Esophagus (tissue), 2 donors: ENCODE measurements at regions not wholly inside any gene's neighbourhood (a gene's known extent, or its start where the extent isn't known, plus 50 kb on each side); places are given as distances from the start of the nearest gene placed in this dataset.

Experiments used
- H3K27ac ChIP-seq, 2 donors: one replicate each; pipeline ENCODE4 v1.5.1; 2013; ENCODE audit warnings: low read depth in 2 of 2, mild to moderate bottlenecking in 2 of 2, inconsistent platforms in 1 of 2, low read length in 1 of 2, moderate library complexity in 1 of 2
- H3K27me3 ChIP-seq, 2 donors: one replicate each; pipeline ENCODE4 v1.6.1; 2013; ENCODE audit warnings: low read length in 2 of 2, control low read depth in 1 of 2, mild to moderate bottlenecking in 1 of 2; ENCODE audit not compliant: insufficient read depth in 2 of 2, control insufficient read depth in 1 of 2
- H3K36me3 ChIP-seq, 2 donors: one replicate each; pipeline ENCODE4 v1.6.1; 2013; ENCODE audit warnings: low read length in 1 of 2; ENCODE audit not compliant: control insufficient read depth in 2 of 2, insufficient read depth in 2 of 2
- H3K4me1 ChIP-seq, 2 donors: one replicate each; pipeline ENCODE4 v1.6.1; 2013; ENCODE audit warnings: low read length in 1 of 2; ENCODE audit not compliant: control insufficient read depth in 2 of 2, insufficient read depth in 2 of 2
- H3K4me3 ChIP-seq, 2 donors: one replicate each; pipeline ENCODE4 v1.5.1; 2013; ENCODE audit warnings: low read length in 2 of 2, mild to moderate bottlenecking in 2 of 2, low read depth in 1 of 2, moderate library complexity in 1 of 2
- H3K9me3 ChIP-seq, 2 donors: one replicate each; pipeline ENCODE4 v1.6.1; 2013; ENCODE audit warnings: mild to moderate bottlenecking in 2 of 2, low read depth in 1 of 2, low read length in 1 of 2, moderate library complexity in 1 of 2; ENCODE audit not compliant: control insufficient read depth in 2 of 2, insufficient read depth in 1 of 2
- WGBS, 2 donors: extraction: QIAGEN DNeasy Blood & Tissue Kit; methylation state at CpG; one replicate each; pipeline ENCODE4 v1.1.7; 2013; 5-methylcytosine and 5-hydroxymethylcytosine counted together
- donor health status: healthy with polysubstance abuse.
- donor health status: Bipolar disorder and iron deficiency.

GRCh38 chr12:24139035-24139434, 189.6 kb upstream of the SOX5 start:
- WGBS, 2 donors = 87 to 90% methylated on average over 9 of the region's 9 CpGs
- H3K27ac ChIP-seq = no peak overlapping the region

GRCh38 chr12:24138041-24138440, 188.6 kb upstream of the SOX5 start:
- H3K36me3 ChIP-seq = no peaks in the 10 kb centered on the region
- H3K27me3 ChIP-seq = no peaks in the 10 kb centered on the region
- no peaks in the 10 kb centered on the region for H3K4me1 ChIP-seq
- H3K4me3 ChIP-seq = no peak overlapping the region
- 75 to 76% methylated on average over 6 of the region's 6 CpGs for WGBS, 2 donors
- H3K9me3 ChIP-seq = no peaks in the 10 kb centered on the region
- no peak overlapping the region for H3K27ac ChIP-seq

More at GRCh38 chr12:24139035-24139434, 189.6 kb upstream of the SOX5 start:
- Histone ChIP-seq H3K4me3 (no peak overlapping the region), H3K36me3 (no peaks in the 10 kb centered on the region), H3K4me1 (no peaks in the 10 kb centered on the region), H3K9me3 (no peaks in the 10 kb centered on the region), H3K27me3 (no peaks in the 10 kb centered on the region)

GRCh38 chr12:24135158-24135850, 185.8 kb upstream of the SOX5 start:
- no peak overlapping the region for H3K4me3 ChIP-seq
- H3K9me3 ChIP-seq = no peaks in the 10 kb centered on the region
- no peaks in the 10 kb centered on the region for H3K27me3 ChIP-seq
- H3K36me3 ChIP-seq = no peaks in the 10 kb centered on the region
- no peak overlapping the region for H3K27ac ChIP-seq
- H3K4me1 ChIP-seq = no peaks in the 10 kb centered on the region
- 54 to 66% methylated on average over 5 of the region's 5 CpGs for WGBS, 2 donors

- Histone ChIP-seq H3K4me1 (no peaks in the 10 kb centered on the region), H3K27me3 (no peaks in the 10 kb centered on the region), H3K27ac (no peak overlapping the region), H3K36me3 (no peaks in the 10 kb centered on the region), H3K9me3 (no peaks in the 10 kb centered on the region), H3K4me3 (no peak overlapping the region)
Measured at GRCh38 chr12:24134092-24134491, 184.6 kb upstream of the SOX5 start.

- 58 to 87% methylated on average over 4 of the region's 4 CpGs for WGBS, 2 donors
- H3K4me3 ChIP-seq = no peak overlapping the region
- H3K27me3 ChIP-seq = no peaks in the 10 kb centered on the region
- no peaks in the 10 kb centered on the region for H3K9me3 ChIP-seq
- H3K4me1 ChIP-seq = no peaks in the 10 kb centered on the region
- H3K27ac ChIP-seq = no peak overlapping the region
- no peaks in the 10 kb centered on the region for H3K36me3 ChIP-seq
Measured at GRCh38 chr12:24133384-24133783, 183.9 kb upstream of the SOX5 start.

- no peaks in the 10 kb centered on the region for H3K36me3 ChIP-seq
- no peaks in the 10 kb centered on the region for H3K9me3 ChIP-seq
- no peaks in the 10 kb centered on the region for H3K4me1 ChIP-seq
- no peak overlapping the region for H3K27ac ChIP-seq
- H3K4me3 ChIP-seq = no peak overlapping the region
- WGBS, 2 donors = 90 to 92% methylated on average over 9 of the region's 9 CpGs
- H3K27me3 ChIP-seq = no peaks in the 10 kb centered on the region
Measured at GRCh38 chr12:24127919-24128721, 178.7 kb upstream of the SOX5 start.

GRCh38 chr12:24125280-24125679, 175.8 kb upstream of the SOX5 start:
- H3K4me3 ChIP-seq = no peak overlapping the region
- WGBS, 2 donors = 88 to 92% methylated on average over 4 of the region's 4 CpGs
- H3K9me3 ChIP-seq = no peaks in the 10 kb centered on the region
- H3K4me1 ChIP-seq = no peaks in the 10 kb centered on the region
- H3K27me3 ChIP-seq = no peaks in the 10 kb centered on the region
- no peaks in the 10 kb centered on the region for H3K36me3 ChIP-seq
- H3K27ac ChIP-seq = no peak overlapping the region

GRCh38 chr12:24121911-24122310, 172.4 kb upstream of the SOX5 start:
- no peaks in the 10 kb centered on the region for H3K4me1 ChIP-seq
- no peaks in the 10 kb centered on the region for H3K36me3 ChIP-seq
- H3K9me3 ChIP-seq = no peaks in the 10 kb centered on the region
- H3K4me3 ChIP-seq = no peak overlapping the region
- no peaks in the 10 kb centered on the region for H3K27me3 ChIP-seq
- 60 to 74% methylated on average over 4 of the region's 4 CpGs for WGBS, 2 donors
- H3K27ac ChIP-seq = no peak overlapping the region

GRCh38 chr12:24118668-24119067, 169.2 kb upstream of the SOX5 start:
- H3K4me3 ChIP-seq = no peak overlapping the region
- WGBS, 2 donors = 52 to 65% methylated on average over 1 of the region's 1 CpG
- no peaks in the 10 kb centered on the region for H3K9me3 ChIP-seq
- no peaks in the 10 kb centered on the region for H3K36me3 ChIP-seq
- no peaks in the 10 kb centered on the region for H3K27me3 ChIP-seq
- H3K4me1 ChIP-seq = no peaks in the 10 kb centered on the region
- H3K27ac ChIP-seq = no peak overlapping the region

- no peaks in the 10 kb centered on the region for H3K9me3 ChIP-seq
- H3K4me1 ChIP-seq = no peaks in the 10 kb centered on the region
- H3K36me3 ChIP-seq = no peaks in the 10 kb centered on the region
- H3K27ac ChIP-seq = no peak overlapping the region
- no peak overlapping the region for H3K4me3 ChIP-seq
- WGBS, 2 donors = 3 to 27% methylated on average over 1 of the region's 1 CpG
- H3K27me3 ChIP-seq = no peaks in the 10 kb centered on the region
Measured at GRCh38 chr12:24116548-24116947, 167.1 kb upstream of the SOX5 start.
